HG03571 (cell line): ENCODE measurements at regions not wholly inside any gene's neighbourhood (a gene's known extent, or its start where the extent isn't known, plus 50 kb on each side); places are given as distances from the start of the nearest gene placed in this dataset.
"Not testable (repeated sequence)": the region's sequence is repeated elsewhere in the genome, so short reads cannot be mapped to it uniquely, and the experiment has no call there.

Experiments used
- ATAC-seq: cut with Tn5 transposase; IDR thresholded peaks from one replicate; pipeline ENCODE4 v1.9.1; 2021; ENCODE audit not compliant: unreplicated experiment

DNA sequence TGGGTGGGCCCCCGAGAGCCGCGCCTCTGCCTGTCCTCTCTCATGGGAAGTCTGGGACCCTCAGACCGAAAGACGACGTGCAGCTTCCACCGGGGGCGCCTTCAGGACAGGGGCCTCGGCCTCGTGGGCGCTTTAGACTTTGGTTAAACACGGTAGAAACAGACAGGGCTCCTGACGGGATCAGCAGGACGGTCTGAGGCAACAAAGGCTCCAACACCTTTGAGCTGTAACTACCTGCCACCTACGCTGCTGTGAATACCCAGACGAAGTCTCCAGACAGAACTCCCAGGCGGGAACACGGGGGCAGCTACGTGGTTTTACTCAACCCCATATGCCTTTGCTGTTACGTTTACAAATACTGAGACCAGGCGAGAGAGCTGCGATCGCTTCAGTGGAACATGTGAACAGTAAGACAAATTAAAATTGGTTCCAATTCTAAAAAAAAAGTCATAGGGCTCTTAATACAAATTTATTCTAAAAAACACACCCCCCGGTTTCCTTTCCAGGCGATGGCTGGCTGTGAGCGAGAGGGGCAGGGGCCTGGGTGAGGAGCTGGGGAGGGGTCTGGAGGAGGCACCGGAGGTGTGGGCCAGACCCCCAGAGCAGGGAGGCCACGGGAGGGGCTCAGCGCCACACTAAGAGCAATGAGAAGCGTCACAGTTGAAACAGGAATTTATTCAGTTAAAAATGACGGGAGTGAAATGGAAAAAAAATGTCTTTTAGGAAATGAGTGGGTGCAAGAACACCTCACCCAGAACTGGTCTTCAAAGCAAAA lies 453.2 kb downstream of the QKI start:
- no peak for ATAC-seq

DNA sequence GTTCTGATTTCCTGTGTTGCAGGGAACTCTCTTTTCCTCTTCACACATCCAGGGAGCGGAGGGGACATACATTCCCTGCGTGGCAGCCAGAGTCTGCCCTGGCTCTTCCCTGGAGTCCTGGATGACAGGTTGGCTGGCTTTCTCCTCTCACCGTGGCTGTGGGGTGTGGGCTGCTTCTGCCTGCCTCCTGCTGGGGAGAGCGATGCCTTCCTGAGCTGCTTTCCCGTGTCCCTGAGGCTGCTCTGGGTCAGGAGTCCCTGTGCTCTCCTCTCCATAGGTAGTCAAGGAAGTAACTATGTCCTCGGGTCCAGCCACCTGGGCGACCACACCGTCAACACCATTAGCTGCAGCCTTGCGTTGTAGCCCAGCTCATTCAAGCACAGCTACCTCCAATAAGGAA lies 451.7 kb downstream of the QKI start:
- ATAC-seq: no peak

DNA sequence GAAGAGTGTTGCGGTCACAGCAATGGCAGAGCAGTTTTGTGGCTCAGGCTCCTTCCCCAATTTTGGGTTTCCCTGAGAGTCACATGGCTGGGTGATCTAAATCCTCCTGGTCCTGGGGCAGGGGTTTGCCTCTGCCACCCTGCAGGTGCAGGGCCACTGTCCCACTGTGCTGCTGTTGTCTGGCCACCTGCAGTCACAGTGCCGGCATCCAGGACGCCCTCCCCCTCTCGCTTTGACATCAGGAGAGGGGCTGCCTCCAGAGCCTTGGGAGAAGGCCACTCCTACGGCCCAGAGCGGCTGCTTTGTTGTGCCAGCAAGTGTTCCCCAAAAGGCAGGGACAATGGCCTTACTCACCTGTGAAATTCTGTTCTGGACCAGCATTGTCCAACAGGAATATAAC lies 449.0 kb downstream of the QKI start:
- ATAC-seq: no peak

DNA sequence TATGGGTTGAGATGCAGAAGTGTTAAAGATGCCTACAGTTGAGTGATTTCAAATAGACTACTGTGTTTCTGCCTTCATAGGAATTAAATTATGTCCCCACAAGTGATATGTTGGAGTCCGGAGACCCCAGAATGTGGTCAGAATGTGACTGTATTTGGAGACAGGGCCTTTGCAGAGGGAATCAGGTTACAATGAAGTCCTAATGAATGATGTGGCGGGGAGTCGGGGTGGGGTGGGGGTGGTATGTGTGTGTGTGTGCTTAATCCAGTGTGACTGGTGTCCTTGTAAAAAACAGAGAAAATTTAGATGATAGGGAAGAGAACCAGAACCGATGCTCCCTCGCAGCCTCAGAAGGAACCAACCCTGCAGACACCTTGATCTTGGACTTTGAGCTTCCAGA lies 448.2 kb downstream of the QKI start:
- ATAC-seq: no peak

DNA sequence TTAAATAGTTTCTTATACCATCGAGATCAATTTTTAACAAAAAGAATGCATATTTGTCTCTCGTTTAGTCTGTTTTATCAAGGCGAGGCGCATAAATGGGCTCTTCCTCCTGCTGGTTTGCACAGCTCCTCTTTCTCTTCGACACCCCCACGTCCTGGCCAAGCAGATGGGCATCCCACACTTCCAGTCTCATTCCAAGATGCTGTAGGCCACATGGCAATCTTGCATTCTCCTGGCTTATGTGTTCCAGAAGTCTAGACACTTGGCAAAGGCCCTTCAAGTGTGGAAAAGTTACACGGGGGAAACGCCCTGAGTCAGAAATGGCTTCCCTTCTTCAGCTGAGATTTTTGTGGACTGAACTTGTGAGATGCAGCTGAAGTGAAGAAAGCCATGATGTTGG lies 447.1 kb downstream of the QKI start:
- ATAC-seq: no peak

DNA sequence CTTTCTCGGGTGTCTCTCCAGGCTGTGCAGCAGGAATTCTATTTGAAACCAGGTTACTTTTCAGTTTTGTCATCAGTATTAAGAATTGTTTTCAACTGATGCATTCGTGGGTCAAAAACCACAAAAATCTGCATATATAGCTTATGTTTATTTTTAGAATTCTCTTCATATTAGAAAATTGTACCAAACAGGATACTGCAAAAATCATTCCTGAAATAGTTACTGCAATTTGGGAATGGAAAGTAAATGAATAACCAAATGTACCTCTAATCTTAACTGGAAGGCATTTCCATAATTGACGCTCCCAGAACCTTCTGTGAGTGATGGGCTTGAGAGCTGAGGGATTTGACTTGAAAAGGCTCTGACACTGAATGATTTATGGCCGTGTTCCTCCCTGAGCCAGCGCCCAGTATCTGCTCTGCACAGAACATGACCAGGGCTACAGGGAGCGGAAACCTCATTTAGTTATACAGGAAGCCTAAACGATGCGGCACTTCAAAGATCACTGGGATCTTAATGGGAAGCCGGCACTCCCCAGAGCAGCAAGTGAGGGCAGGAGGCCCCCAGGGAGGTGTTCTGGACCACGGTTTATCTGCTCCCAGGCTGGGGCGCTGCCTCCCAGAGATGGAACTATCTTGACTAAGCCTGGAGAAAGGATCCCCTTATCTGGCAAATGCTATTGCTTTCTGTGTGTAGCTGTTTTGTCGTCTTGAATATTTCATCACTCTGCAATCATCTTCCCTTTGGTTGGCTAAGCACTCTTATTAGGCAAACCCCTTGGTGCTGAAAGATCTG lies 446.0 kb downstream of the QKI start:
- ATAC-seq: no peak

DNA sequence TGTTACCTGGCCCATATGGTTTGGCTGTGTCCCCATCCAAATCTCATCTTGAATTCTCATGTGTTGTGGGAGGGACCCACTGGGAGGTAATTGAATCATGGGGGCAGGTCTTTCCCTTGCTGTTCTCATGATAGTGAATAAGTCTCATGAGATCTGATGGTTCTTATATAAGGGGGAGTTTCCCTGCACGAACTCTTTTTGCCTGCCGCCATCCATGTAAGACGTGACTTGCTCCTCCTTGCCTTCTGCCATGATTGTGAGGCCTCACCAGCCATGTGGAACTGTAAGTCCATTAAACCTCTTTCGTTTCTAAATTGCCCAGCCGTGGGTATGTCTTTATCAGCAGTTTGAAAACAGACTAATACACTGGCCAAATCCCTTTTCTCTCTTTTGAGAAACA lies 444.4 kb downstream of the QKI start:
- ATAC-seq: not testable (repeated sequence)

DNA sequence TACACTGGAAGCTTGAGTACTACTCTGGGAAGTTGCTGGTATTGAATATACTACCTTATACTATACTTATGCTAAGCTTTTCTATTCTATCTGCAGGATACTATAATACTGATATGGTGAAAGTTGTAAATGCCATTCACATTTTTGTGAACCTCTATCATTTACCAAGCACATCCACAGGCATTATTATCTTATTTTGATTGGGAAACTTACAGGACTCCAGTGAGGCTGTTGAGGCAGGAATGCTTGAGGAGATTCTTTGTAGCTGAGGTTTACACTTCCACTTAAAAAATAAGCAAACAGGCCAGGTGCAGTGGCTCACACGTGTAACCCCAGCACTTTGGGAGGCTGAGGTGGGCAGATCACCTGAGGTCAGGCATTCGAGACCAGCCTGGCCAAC lies 442.9 kb downstream of the QKI start:
- no peak for ATAC-seq

DNA sequence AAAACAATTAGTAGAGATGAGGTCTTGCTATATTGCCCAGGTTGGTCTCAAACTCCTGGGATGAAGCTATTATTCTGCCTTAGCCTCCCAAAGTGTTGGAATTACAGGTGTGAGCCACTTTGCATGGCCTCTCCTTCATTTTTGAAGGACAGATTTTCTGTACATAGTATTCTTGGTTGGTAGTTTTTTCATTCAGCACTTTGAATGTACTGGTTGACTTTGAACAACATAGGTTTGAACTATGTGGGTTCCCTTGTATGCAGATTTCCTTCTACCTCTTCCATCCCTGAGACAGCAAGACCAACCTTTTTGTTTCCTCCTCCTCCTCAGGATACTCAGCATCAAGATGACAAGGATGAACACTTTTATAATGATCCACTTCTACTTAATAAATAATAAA lies 436.4 kb downstream of the QKI start:
- no peak for ATAC-seq

DNA sequence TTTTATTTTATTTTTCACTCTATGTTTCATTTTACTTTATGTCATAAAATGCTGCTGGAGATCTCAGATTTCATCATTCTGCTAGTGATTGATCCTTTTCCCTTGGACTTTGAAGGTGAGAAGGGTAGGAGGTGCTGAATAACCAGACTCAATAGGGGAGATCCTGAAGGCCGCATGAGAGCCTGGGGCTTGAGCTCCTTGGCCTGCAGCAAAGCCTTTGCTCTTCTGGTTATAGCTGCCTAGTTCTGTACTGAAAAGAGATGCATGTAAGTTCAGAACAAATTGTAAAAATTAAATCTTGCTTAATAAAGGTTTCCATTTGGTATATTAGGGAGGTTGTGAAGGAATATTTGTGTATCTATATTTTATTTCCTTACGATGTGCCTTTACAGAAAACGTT lies 430.2 kb downstream of the QKI start:
- no peak for ATAC-seq

DNA sequence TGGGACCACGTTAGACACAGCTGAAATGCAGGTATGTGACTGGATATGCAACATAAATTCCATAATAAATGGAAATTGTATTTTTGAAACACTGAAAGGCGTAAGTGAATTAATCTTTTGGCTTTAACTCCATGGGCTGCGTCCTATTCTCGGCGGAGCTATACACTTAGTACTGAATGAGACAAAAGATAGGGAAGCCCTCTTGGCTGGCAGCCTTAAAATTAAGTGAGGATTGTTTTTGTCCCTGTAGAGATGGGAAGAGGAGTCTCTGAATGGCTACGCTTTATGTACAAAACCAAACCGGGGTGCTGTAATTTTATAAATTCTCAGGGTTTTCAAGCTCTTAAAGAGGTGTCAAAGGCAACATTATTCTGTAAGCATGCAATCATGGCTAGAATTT lies 429.8 kb downstream of the QKI start:
- no peak for ATAC-seq

DNA sequence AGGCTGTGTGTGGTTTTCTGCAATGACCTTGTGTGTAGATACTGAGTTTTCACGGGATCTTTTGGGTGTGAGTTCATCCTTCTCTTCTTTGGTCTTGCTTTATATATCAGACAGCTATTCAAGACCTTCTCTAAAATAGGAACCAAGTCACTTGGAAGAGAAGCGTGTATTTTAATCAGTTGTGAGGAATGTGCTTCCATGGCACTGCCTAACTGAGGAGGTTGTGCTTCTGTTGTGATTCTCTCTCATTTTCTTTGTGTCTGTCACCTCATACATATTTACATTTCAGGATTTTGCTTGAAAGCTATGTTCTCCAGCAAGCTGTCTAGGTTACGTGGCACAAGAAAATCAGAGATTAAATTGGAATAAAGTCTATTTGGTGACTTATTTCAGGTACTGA lies 428.7 kb downstream of the QKI start:
- ATAC-seq: no peak

DNA sequence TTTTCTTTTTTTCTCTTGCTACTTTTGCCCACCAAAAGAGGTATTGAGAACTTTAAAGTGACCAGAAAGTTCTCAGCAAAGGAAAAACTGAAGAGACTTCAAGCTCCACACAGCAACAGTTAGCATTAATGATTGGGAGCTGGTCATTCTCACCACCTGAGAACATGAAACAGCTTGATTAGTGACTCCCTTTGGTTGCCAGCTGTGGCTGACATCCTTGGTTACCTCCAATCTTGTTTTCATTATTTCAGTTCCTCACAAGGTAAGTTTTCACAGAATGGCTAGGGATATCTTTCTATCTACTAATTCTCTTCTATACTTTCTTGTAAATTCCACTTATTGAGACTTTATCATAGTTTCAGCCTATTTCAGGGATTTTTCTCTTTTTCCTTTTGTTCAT lies 427.9 kb downstream of the QKI start:
- ATAC-seq: no peak

DNA sequence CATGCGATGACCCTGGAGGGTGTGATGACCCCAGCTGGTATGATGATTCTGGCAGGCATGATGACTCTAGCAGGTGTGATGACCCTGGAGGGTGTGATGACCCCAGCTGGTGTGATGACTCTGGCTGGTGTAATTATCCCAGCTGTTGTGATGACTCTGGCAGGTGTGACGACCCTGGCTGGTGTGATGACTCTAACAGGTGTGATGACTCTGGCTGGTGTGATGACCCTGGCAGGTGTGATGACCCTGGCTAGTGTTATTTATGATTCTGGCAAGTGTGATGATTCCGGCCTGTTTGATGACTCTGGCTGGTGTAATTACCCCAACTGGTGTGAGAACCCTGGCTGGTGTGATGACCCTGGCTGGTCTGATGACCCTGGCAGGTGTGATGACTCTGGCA lies 427.2 kb downstream of the QKI start:
- ATAC-seq: no peak

DNA sequence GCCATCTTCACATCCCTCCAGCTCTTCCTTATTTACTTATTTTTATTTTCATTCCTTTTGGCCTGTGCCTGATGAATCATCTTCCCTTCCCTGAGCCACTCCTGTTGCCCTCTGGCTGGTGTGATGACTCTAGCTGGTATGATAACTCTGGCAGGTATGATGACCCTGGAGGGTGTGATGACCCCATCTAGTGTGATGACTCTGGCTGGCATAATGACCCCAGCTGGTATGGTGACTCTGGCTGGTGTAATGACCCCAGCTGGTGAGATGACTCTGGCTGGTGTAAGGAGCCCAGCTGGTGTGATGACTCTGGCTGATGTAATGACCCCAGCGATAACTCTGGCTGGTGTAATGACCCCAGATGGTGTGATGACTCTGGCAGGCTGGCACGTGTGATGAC lies 426.8 kb downstream of the QKI start:
- no peak for ATAC-seq

DNA sequence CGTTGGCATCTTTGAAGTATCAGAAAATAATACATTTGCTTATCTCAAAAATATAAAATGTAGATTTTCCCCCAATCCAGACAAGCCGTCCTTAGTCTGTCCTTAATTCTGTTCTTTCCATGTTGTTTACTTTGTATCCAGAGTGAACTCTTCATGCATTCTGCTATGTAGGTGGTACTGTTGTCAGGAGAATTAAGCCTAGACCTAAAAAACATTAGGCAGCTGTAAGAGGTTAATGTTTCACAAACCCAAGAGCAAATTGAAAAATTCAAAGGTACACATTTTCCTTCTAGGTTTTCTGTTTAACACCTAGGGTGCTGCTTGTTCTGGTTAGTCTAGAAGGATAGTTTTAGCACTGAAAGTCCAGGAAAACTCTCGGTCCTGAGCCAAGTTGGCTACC lies 426.4 kb downstream of the QKI start:
- no peak for ATAC-seq

DNA sequence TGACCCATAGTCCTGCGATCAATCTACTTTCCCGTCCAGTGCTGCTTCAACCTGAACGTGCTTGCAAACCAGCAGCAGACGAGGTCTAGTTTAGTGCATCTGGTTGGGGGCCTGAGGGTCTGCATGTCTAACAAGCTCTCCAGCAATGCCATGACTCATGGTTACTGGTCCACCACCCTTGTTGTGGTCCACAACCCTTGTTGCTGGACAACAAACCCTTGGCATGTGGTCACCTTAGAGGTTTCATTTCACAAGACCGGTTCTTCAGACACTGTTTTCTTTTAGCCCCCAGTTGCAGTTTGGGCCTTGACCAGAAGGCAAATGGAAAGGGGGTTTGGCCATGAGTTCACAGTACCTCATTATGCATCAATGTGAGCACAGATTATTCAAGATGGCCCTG lies 424.8 kb downstream of the QKI start:
- ATAC-seq: no peak

DNA sequence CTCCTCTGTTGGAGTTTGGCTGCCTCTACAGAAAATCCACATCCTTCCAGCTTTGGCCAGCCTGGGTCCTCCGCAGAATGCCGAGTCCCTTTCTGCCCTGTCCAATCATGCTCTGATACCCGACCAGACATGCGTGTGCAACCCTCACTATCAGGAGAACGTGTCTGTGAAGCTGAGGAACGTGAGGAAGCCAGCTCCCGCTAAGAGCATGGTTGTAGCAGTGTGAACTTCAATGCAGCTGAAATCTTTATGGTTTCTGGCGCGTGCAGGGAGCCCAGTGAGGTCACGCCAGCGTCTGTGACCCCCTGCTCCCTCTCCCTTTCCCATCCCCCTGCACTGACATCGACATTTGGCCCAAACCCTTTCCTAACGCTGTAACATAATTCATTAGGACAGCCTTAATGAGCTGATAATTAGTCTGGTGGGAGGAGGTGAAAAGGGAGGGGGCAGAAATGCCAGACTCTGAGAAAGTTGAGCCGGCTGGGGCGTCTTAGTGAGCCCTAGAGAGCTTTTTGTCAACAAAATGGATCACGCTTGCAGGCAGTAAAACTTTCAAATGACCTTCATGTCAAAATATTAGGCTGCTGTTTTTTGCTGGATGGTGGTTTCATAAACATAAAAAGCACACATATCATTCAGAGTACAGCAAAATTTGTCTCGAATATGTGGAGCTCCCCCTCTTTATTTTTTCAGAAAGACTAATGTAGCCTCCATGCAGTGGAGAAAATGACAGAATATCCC lies 423.3 kb downstream of the QKI start:
- ATAC-seq: no peak

DNA sequence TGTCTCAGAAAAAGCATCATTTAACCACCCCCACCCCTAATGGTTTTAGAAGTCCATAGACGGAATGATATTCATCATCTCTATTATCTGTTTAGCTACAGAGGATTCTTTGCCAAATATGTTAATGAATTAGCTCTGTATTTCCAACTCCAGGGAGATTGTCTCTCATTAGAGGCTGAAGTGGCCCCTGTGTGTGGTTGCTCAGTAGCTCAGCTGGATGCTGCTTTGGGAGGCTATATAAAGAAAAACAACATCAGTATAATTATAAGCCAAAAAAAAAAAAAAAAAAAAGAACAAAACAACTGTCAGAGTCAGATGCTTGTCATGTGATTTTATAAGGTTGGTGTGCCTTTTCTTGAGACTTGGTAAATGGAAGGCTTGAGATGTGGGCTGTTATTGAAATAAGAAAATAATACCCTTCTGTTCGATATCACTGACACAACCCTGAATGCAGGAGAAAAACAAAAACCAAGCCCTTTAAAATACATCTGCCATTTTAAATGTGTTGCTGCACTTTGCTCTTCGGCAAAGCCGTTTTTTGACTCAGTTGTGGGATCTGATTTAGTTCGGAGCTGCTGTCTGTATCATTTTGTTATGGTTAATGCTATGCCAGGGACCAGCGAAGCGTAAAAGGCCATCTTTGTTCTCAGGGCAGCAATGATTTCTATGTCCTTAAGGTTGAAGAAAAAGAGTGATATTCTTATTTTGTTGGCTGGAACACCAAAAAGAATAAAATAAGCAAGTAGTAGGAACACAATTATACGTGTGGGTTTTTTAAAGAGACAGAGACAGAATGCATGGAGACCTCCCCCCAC lies 422.6 kb downstream of the QKI start:
- ATAC-seq: no peak

DNA sequence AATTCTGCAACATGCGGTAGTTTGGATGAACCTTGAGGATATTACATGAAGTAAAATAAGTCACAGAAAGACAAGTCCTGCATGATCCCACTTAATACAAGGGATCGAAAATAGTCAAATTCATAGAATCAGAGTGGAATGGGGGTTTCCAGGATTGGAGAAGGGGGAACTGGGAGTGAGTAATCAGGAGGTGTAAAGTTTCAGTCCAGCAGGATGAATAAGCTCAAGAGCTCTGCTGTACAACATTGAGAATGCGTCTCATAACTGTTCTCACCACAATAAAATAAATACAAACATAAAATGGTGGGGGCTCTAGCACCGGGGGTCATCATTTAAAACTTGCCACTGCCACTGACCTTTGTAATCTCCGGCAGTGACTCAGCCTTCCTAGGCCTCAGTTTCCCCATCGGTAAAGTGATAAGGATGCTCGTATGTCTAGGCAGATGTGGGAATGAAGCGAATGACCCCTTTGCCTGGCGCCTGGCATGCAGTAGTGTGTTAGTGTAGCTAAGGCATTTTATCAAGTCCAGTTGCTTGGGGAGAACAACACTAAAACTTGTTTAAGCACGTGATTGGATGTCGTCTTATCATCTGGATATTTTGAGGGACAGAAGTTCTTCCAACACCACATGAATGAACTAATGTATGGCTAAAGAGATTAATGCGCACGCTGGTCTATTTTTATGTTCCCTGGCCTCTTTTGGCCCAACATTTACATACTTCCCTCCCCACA lies 421.1 kb downstream of the QKI start:
- no peak for ATAC-seq
